ENCODE measurements at regions not wholly inside any gene's neighbourhood (a gene's known extent, or its start where the extent isn't known, plus 50 kb on each side); places are given as distances from the start of the nearest gene placed in this dataset.

DNA sequence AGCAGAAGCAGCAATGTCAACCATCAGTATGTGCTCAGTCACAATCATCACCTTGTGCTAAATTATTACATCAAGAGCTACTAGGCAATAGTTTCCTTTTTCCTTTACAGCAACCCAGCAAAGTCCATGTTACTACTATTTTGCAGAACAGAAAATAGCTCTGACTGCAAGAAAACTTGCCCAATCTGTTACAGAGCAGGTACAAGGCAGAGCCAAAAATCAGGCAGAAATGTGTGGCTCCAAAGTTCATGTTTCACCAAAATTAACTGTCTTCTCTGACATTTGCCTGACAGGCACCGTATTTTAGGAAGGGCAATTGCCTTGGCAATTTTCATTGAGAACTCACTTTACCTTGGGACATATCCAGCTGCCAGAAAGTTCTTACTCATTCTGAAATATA, 177.6 kb upstream of the TMTC4 start:
- TF ChIP-seq, protein P1, sequence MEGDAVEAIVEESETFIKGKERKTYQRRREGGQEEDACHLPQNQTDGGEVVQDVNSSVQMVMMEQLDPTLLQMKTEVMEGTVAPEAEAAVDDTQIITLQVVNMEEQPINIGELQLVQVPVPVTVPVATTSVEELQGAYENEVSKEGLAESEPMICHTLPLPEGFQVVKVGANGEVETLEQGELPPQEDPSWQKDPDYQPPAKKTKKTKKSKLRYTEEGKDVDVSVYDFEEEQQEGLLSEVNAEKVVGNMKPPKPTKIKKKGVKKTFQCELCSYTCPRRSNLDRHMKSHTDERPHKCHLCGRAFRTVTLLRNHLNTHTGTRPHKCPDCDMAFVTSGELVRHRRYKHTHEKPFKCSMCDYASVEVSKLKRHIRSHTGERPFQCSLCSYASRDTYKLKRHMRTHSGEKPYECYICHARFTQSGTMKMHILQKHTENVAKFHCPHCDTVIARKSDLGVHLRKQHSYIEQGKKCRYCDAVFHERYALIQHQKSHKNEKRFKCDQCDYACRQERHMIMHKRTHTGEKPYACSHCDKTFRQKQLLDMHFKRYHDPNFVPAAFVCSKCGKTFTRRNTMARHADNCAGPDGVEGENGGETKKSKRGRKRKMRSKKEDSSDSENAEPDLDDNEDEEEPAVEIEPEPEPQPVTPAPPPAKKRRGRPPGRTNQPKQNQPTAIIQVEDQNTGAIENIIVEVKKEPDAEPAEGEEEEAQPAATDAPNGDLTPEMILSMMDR (IDR thresholded peaks at IDR 0.05; ENCODE audit: poor library complexity) = no peak
- no peak for TF ChIP-seq EZH2 (IDR thresholded peaks at IDR 0.05; ENCODE audit: borderline replicate concordance)
- TF ChIP-seq EZH2phosphoT487 (IDR thresholded peaks at IDR 0.05; ENCODE audit: low read depth, severe bottlenecking, unreplicated experiment) = no peak

Measured in hepatocyte (in vitro differentiated cells).